ENCODE measurements at regions not wholly inside any gene's neighbourhood (a gene's known extent, or its start where the extent isn't known, plus 50 kb on each side); places are given as distances from the start of the nearest gene placed in this dataset.

DNA sequence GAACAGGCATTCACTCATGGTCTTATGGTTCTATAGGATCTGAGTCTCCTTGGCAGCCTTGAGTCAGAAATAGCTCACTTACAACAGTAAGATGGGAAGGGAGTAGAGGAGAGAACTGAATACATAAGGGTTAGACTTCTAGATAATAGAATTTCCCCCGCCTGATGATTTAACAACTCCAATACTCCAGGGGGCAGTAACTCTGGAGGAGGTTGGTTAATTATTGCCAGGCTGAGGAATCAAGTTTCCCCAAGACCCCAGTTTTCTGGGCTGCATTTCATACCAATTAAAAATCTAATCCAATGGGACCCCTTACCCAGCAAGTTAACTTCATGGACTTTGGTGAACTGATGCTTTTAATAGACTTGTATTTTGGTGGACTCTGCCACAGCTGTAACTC is 94.2 kb upstream of the MOCS1 start:
- H2AFZ ChIP-seq (ENCODE audit: low read length), result no peak overlapping the region
- FAIRE-seq, result no peak
- 0% methylated on average over 1 of the region's 1 CpG for WGBS (ENCODE audit: low lambda C conversion rate)
- in situ Hi-C loops (cut with HindIII; ENCODE audit: extremely low pct_ligation_motif_present, low pct_unique_long_range_greater_than_20kb), result no loop called here
- no peak overlapping the region for H3K27ac ChIP-seq (ENCODE audit: extremely low read length, insufficient read depth, low read length)
- no peak overlapping the region for H3K4me2 ChIP-seq (ENCODE audit: low read depth, low read length)
- no TSS peak for BruUV-seq (replicated peaks)
- no peaks in the 10 kb centered on the region for H4K20me1 ChIP-seq (ENCODE audit: insufficient read depth, low read length)
- CTCF ChIA-PET (ENCODE audit: low intra/inter-chr PET ratio, low total read pairs), result no interaction called here
- no peak for ATAC-seq
- H3K9ac ChIP-seq (ENCODE audit: insufficient read depth, low read depth, low read length), result no peak overlapping the region
- no peaks in the 10 kb centered on the region for H3K79me2 ChIP-seq (ENCODE audit: insufficient read depth, low read length)
- DNase-seq (ENCODE audit: low spot score), result no peak
- no peak overlapping the region for H3K4me3 ChIP-seq (replicated peaks in 1 of 3; ENCODE audit: insufficient read depth in 1 of 3, low read depth in 2 of 3, low read length in 3 of 3)
- H3K36me3 ChIP-seq (replicated peaks in 1 of 2; ENCODE audit: control insufficient read depth in 1 of 2, insufficient read depth in 2 of 2, low read length in 2 of 2), result no peaks in the 10 kb centered on the region
- peaks cover 75% of the 10 kb centered on the region for H3K9me3 ChIP-seq (ENCODE audit: low read length)
- intact Hi-C loops (cut with micrococcal nuclease; ENCODE audit: unreplicated experiment), result no loop called here
- TF ChIP-seq CBX1 (IDR thresholded peaks at IDR 0.05; ENCODE audit: low read depth), result no peak
- TF ChIP-seq ZNF326 (CRISPR knock-in tag; IDR thresholded peaks at IDR 0.05; ENCODE audit: borderline replicate concordance), result no peak
- no peak for TF ChIP-seq RFX1 (IDR thresholded peaks at IDR 0.05)
- TF ChIP-seq ZNF737 (CRISPR knock-in tag; IDR thresholded peaks at IDR 0.05; ENCODE audit: borderline replicate concordance), result no peak
- TF ChIP-seq, protein P1, sequence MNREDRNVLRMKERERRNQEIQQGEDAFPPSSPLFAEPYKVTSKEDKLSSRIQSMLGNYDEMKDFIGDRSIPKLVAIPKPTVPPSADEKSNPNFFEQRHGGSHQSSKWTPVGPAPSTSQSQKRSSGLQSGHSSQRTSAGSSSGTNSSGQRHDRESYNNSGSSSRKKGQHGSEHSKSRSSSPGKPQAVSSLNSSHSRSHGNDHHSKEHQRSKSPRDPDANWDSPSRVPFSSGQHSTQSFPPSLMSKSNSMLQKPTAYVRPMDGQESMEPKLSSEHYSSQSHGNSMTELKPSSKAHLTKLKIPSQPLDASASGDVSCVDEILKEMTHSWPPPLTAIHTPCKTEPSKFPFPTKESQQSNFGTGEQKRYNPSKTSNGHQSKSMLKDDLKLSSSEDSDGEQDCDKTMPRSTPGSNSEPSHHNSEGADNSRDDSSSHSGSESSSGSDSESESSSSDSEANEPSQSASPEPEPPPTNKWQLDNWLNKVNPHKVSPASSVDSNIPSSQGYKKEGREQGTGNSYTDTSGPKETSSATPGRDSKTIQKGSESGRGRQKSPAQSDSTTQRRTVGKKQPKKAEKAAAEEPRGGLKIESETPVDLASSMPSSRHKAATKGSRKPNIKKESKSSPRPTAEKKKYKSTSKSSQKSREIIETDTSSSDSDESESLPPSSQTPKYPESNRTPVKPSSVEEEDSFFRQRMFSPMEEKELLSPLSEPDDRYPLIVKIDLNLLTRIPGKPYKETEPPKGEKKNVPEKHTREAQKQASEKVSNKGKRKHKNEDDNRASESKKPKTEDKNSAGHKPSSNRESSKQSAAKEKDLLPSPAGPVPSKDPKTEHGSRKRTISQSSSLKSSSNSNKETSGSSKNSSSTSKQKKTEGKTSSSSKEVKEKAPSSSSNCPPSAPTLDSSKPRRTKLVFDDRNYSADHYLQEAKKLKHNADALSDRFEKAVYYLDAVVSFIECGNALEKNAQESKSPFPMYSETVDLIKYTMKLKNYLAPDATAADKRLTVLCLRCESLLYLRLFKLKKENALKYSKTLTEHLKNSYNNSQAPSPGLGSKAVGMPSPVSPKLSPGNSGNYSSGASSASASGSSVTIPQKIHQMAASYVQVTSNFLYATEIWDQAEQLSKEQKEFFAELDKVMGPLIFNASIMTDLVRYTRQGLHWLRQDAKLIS (CRISPR knock-in tag; IDR thresholded peaks at IDR 0.05), result no peak
- TF ChIP-seq, protein P2, sequence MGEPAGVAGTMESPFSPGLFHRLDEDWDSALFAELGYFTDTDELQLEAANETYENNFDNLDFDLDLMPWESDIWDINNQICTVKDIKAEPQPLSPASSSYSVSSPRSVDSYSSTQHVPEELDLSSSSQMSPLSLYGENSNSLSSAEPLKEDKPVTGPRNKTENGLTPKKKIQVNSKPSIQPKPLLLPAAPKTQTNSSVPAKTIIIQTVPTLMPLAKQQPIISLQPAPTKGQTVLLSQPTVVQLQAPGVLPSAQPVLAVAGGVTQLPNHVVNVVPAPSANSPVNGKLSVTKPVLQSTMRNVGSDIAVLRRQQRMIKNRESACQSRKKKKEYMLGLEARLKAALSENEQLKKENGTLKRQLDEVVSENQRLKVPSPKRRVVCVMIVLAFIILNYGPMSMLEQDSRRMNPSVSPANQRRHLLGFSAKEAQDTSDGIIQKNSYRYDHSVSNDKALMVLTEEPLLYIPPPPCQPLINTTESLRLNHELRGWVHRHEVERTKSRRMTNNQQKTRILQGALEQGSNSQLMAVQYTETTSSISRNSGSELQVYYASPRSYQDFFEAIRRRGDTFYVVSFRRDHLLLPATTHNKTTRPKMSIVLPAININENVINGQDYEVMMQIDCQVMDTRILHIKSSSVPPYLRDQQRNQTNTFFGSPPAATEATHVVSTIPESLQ (CRISPR knock-in tag; conservative IDR thresholded peaks at IDR 0.05), result no peak
- no peak for TF ChIP-seq RBFOX2 (IDR thresholded peaks at IDR 0.05; ENCODE audit: low read depth, low read length)
- no peaks in the 10 kb centered on the region for H3K4me1 ChIP-seq (ENCODE audit: insufficient read depth, low read length)
- H3K27me3 ChIP-seq (ENCODE audit: control insufficient read depth in 1 of 2, insufficient read depth in 2 of 2, low read length in 2 of 2), result no peaks in the 10 kb centered on the region
- POLR2A ChIA-PET, result no interaction called here
